ENCODE measurements at regions not wholly inside any gene's neighbourhood (a gene's known extent, or its start where the extent isn't known, plus 50 kb on each side); places are given as distances from the start of the nearest gene placed in this dataset.

DNA sequence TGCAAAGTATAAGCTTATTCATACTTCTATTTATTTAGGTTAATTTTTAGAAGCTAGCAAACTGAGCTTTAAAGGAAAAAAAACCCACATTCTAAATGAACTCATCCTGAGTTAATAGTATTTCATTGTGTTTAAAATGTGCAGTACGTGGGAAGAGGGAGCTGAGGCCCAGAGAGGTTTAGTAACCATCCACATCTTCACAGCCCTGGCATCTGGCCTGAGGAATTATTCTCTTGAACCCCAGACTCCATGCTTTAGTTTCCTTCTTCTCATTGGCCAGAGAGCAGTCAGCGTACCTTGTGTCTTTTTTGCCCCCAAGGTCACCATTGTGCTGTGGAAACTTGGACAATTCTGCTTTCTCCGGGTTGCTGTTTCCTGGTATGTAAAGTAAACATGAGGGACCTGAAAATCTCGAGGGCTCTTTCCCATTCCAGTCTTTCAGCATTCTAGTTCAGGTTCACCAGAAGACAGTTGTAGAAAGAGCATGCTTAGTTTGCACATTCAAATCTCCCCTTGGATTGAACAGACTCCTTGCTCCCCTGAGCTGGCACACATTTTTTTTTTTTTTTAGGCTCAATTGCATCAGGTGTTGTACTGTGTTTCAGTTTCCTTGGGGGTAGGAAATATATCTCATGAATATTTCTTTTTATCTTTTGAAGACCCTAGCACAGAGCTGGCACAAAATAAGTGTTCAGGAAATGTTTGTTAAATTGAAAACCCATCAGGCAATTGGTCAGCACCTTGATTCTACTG lies 81.4 kb downstream of the MYCN start:
- no peak for DNase-seq

DNA sequence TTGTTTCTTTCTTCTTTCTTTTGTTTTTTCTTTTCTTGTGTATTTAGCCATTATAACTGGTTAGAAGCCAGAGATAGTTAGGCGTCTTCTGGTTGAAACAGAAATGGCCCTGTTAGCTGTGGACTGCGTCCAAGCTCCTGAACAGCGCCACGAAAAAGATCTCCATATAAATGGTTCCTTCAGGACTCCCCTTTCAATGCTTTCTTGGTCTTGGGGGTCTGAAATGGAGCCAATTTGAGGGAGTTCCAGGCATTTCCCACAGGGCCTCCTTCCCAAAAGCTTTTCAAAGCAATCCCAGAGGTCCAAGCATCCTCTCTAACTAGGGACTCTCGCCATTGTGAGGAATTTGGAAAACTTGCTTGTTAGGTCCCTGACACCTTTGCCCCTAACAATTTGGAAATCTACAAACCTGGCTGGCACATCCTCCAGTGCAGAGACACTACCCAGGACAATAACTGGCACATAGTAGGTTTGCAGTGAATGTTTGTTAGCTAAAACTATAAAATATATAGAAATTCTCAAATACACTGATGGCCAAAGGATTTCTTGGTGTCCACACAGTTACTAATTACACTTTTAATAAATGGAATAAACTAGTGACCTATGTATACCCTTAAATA lies 80.1 kb downstream of the MYCN start:
- DNase-seq = no peak

DNA sequence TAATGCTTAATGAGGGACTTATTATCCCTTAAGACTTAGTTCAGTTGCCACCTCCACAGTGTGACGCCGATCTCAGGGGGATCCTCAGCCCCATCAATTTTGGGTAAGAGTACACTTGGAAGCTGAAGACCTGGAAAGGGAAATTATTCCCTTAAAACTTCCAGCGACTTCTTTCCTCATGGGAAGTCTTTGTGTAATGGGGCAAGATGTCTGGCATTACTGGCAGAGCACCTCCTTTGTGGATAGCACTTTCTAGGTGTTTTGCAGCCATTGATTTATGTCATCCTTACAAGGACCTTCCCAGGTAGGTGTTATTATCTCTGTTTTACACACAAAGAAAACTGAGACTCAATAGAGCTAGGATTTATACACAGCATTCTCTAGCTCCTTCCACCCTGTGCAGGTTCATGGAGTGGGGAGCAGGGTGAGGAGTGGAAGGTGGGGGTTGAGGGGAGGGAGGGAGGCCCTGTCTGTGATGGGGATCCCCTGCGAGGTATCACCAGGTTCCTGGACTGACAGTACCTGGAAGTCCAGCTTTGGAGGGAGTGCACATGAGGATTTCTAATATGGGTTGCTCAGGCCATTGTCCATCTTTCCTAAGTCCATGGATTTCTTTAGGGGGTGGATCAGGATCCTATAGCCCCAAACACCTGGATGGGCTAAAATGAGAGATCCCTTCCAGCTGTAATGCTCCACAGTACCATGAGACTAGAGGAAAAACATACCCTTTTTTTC lies 79.4 kb downstream of the MYCN start:
- no peak for DNase-seq

DNA sequence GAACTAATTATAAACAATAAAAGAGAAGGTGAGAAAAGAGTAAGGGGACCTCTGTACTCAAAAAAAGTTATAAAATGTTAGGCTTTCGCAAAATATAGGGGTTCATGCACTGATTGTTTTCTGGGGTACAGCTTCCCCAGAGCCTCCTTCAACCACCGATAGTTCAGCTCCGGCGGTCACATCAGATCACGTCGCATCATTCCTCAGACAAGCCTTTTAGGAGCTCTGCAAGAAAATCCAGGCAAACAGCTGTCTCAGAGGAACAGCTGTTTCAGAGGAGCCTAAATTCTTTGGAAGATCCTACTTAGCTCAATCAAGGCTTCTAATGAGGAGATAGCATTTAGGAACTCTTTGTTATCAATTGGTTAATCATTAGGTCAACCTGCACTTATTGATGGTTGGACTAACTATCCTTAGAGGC lies 78.7 kb downstream of the MYCN start:
- no peak for DNase-seq

DNA sequence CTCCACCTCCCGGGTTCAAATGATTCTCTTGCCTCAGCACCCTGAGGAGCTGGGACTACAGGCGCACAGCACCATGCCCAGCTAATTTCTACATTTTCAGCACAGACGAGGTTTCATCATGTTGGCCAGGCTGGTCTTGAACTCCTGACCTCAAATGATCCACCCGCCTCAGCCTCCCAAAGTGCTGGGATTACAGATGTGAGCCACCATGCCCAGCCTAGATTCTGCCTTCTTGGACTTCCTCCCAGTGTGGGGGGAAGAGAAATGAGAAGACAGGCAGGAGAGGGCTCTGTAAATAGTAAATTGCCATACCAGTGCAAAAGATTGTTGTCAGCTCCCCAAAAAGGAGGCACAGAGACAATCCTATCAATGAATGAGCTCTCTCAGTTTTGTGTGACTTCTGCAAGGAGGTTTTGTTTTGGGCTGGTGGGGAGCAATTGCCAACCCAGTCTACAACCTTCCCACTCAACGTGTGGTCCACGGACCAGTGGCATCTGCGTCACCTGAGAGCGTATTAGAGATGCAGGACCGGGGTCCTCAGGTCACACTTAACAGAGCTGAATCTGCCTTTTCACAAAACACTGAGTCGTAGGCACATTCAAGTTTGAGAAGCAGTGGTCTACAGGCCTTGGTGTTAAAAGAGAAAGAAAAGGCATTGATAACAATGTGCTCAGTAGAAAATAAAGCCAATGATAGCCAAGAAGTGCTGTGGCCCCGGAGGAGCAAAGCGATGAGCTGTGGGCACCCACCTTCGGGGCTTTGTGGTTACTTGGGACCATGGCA lies 78.1 kb downstream of the MYCN start:
- no peak for DNase-seq

DNA sequence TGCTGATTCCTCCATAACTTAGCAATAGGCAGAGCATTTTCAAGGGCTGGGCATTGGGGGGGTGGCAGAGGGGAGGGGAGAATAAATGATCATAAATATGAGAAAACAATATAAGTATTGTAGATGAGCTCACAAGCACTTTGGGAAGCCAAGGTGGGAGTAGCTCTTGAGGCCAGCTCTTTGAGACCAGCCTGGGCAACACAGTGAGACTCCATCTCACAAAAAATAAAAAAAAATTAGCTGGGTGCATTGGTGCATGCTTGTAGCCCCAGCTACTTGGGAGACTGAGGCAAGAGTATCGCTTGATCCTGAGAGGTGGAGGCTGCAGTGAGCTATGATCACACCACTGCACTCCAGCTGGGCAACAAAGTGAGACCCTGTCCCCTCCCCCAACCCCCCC lies 75.9 kb downstream of the MYCN start:
- no peak for DNase-seq

DNA sequence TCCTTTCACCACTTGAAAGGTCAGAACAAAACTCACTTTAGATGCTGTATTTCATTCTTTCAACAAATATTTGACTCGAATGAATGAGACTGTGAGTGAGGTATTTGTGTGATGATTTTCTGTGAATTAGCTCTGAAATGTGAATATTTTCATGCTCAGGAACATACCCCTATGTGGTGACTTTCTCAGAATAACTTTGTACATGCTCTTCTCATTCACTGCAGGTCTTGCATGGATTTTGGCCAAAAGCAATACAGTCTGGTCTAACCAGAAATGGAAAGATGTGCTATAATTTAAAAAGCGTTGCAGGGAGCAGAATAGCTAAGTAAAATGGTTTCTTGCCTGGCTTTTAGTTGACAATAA lies 75.5 kb downstream of the MYCN start:
- DNase-seq = no peak

DNA sequence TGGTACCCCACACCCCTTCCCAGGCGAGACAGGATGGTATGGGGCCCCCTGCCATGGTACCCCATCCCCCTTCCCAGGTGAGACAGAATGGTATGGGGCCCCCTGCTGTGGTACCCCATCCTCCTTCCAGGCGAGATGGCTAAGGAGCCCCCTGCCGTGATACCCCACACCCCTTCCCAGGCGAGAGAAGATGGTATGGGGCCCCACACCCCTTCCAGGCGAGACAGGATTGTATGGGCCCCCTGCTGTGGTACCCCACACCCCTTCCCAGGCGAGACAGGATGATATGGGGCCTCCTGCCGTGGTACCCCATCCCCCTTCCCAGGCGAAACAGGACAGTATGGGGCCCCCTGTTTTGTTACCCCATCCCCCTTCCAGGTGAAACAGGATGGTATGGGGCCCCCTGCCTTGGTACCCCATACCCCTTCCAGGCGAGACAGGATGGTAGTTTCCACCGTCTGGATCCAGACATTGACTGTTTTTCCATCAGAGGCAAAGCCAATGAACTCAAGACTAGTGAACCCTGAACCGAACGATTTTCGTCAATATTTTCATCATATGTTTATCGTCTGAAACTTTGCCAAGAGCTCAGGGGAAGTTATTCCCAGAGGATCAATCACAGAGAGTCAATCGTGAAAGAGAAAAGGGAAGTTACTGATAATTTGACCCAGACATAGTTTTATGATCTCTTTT lies 75.0 kb downstream of the MYCN start:
- DNase-seq = no peak

DNA sequence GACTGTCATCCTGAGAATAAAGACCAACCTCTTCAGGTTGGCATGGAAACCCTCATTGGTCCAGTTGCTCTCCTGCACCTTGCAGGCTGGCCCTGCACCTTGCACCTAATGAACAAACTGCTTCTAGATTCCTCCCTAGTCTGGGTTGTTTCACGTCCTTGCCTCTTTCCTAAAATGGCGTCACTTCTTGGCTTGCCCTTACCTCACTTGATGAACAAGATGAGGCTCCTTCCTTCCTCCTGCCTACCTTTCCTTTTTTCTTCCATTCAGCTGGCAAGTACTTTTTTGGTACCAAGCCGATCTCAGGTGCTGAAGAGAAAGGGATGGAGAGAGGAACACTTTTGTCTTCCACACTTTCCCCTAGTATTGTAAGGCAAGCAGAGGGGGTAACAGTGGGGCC lies 74.5 kb downstream of the MYCN start:
- no peak for DNase-seq

DNA sequence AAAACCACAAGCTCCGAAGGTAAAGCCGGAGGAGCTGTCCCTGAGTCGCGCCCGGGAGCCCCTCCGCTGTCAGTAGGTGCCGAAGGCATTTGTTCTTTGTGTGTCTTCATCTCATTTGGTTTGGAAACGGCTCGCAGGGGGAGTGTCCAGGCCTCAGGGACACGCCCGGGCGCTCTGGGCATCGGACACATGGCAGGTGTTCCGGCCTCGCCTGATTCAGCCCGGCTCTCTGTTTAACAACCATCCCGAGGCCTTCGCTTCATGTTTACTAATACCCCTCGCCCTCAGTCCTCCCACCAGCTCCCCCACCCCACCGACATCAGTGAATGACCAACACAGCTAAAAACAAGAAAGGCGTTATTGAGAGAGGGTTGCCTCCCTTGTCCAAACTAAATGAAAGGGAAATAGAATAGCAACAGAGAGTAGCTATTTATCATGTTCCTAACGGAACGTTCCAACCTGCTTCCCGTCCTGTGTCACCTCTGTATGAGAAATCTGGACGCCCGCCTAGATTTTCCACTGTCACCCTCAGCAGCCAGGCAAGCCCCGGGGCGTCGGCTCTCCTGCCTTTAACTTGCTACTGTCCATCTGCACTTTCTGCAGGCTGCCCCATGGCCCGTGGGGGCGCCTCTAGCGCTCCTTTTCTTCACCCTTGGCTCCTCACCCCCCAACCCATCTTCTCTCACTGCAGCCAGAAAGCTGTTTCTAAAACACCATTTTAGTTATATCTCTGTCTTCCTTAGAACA lies 73.9 kb downstream of the MYCN start:
- peak; percentile 90 for DNase-seq

DNA sequence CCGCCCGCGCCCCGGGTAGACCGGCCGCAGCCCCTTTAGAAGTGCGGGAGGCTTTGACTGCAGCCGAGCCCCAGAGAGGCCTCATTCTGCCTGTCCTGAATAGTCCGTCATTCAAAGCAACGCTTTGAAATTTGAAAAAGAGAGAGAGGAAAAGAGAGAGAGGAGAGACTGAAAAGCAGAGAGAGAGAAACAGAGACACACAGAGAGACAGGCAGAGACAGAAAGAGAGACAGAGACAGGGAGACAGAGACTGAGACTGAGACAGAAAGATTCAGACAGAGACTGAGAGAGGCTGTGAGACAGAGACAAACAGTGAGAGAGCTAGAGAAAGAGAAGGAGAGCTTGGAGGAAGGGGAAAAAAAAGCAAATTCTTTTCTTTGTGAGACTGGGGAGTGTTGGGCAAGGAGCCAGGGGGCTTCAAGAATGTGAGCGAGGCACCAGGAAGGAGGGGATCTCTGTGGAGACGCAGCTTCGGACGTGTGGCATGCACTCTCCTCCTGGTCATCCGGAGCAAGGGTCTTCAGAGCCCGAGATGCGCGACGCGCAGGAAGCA lies 73.1 kb downstream of the MYCN start:
- DNase-seq = no peak

DNA sequence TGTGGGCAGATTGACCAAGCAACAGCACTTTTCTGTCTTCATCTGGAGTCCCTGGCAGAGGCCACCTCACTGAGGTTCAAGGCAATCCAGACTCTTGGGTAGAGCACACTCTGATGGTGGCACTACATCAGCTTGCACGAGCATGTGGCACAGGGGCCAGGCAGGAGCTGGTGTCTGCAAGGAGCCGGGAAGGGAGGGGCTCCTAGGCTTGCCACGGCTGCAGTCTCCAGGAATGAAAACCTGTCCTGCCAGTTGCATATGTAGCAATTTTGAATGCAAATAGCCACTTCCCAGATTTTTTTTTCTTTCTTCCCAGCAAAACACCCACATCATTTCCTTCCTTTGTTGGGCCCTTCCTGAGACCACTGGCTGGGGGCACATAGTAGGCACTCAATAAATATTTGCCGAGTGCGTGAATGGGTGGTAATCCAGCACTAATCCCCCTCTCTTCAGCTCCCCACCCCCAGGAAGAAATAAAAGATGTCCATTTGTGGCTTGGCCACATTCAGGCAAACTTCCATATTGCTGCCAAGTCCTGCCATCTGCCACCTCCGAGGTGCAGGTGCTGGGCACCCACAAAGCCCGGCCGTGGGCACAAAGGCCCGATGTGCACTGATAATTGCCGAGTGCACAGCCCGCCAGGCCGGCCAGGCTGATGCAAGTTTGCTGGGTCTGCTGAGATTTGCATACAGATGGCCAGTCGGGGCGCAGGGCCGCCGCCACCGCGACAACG lies 72.4 kb downstream of the MYCN start:
- peak; percentile 93 for DNase-seq

DNA sequence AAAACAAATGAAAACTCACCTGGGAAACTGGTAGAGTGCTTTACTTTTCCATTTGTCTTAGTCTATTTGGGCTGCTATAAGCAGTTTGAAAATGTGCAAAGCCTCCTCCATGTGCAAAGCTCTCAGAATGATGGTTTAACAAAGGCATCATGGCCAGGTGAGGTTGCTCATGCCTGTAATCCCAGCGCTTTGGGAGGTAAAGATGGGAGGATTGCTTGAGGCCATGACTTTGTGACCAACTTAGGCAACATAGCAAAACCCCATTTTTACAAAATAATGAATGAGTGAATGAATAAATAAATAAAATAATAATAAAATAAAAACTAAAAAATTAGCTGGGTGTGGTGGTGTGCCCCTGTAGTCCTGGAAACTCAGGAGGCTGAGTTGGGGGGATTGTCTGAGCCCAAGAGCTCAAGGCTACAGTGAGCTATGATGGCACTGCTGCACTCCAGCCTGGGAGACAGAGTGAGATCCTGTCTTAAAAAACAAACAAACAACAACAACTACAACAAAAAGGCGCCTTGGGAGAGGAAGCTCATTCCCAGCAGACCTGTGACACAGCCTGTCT lies 71.8 kb downstream of the MYCN start:
- DNase-seq = no peak

DNA sequence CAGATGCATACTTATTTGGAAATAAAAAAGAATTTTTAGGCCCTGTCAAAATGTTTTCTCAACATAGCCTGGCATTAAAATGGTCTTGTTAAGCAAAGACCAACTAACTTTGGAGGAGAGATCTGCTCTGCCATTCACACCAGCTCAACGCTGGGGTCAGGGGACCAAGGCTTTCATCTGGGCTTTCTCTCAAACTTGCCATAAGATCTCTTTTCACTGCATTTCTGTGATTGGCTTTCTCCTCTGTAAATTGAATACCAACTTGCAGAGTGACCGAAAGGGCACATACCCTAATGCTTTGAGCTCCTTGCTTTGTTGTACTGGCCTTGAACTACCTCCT lies 71.2 kb downstream of the MYCN start:
- DNase-seq = no peak

DNA sequence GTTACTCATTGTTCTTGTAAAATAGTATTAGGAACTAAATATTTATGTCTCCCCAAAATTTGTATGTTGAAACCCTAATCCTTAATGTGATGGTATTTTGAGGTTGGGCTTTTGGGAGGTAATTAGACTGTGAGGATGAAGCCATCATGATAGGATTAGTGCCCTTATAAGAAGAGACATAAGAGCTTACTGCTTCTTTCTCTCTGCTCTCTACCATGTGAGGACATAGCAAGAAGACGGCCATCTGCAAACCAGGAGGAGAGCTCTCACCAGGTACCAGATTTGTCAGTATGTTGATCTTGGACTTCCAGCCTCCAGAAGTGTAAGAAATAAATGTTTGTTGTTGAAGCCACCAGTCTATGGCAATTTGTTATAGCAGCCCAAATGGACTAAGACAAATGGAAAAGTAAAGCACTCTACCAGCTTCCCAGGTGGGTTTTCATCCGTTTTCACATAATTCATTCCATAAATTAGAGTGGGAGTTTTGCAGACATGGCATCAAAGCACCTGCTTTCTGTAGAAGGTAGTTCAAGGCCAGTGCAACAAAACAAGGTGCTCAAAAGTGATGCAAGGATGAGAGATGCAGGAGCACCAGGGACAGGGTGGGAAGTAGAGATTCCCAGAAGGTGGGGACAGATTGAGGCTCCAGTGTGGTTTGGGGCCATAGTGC lies 70.7 kb downstream of the MYCN start:
- DNase-seq = no peak

DNA sequence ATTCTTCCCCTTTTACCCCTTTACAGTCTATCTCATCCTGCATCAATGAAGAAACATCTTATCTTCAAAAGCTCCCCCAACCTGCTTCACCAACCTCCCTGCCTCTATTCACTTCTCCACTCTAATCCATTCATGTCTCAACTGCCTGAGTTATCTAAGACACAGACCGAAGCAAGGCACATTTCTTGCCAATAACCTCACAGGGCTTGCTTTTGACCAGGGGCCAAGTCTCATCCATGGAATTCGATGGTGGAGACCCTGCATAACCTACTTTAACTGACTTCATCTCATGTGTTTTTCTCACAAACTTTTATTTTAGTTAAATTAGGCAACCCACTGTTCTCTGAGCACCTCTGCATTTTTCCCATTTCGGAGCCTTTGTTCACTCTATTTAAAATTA lies 69.7 kb downstream of the MYCN start:
- no peak for DNase-seq

DNA sequence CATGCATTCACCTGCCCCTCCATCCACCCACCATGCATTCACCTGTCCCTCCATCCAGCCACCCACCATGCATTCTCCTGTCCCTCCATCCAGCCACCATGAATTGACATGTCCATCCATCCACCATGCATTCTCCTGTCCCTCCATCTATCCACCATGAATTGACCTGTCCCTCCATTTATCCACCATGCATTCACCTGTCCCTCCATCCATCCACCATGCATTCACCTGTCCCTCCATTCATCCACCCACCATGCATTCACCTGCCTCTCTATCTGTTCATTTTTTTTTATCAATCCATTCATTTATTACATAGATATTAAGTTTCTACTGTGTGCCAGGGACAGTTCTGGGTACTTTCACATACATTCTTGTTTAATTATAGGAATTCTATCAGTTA lies 69.2 kb downstream of the MYCN start:
- DNase-seq = no peak

DNA sequence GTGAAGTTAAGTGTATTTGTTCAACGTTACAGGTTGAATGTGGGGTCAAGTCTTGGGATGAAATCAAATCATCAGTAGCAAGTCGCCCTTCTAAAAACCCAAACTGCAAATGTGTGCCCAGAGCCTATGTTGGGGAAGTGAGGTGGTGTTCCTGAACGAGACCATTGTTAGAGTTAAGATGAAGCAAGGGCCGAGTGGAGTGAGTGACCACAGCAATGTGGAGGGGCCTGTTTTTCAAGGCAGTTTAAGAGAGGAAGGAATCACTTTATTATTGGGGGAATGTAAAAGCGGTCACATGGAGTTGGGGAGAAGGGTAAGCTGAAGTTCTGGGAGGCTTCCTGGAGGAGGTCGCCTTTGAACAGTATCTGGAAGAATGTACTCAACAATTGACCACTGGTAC lies 68.5 kb downstream of the MYCN start:
- no peak for DNase-seq

DNA sequence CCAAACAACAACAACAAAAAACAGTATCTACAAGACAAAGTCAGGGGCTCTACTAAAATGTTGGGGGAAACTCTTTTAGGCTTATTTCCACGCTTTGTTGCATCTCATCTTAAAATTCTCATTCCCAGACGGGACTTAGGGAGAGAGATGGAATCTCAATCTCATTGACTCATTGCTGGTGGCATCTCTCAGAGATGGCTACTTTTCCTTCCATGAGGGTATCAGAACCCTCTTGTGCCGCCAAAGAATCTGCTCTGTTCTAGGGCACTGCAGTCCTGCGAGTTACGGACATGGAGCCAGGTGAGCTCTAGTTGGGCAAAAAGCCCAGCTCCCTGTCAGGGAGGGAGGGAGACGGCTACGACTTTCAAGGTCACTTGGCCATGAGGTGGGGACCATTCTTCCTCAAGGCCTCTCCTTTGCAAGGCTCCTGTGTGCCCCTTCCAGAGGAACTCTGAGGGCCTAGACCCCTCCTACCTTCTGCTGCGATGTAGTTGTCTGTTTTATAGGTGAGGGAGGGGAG lies 68.0 kb downstream of the MYCN start:
- DNase-seq = no peak

Measured in RPMI8226 (cell line).